A549 (cell line): ENCODE measurements at regions not wholly inside any gene's neighbourhood (a gene's known extent, or its start where the extent isn't known, plus 50 kb on each side); places are given as distances from the start of the nearest gene placed in this dataset.

Source experiments
- ATAC-seq, 2 experiments: fragments of 200-7000 bp in 1 of 2; fragments of >200 bp in 1 of 2; cut with Nextera tagmentation in 1 of 2; cut with Tn5 transposase in 1 of 2; 3 replicates each; pipeline versions ENCODE4 v1.8.0 to v1.9.1; 2018 to 2020; ENCODE audit warnings: mild to moderate bottlenecking in 1 of 2, moderate library complexity in 1 of 2
- CTCF ChIA-PET: fragments of 300-600 bp; sonication (Branson Sonifier 250); formaldehyde crosslinking; extraction: SDS; loops from one replicate; lab custom pipeline; 2021; ENCODE audit warnings: antibody characterized with exemption, inconsistent platforms; lab: Yijun Ruan, JAX
- POLR2A ChIA-PET: fragments of 350-600 bp; formaldehyde crosslinking; extraction: SDS; loops from one replicate; lab custom pipeline; 2021; ENCODE audit warnings: antibody characterized with exemption, inconsistent platforms; lab: Yijun Ruan, JAX
- DNase-seq, 2 experiments: peaks; one replicate each; pipeline versions ENCODE4 v3.0.0 to v3.0.0-alpha.2; 2011 to 2016; ENCODE audit warnings: low read depth in 1 of 2, low spot score in 1 of 2
- FAIRE-seq: peaks from 2 replicates; lab custom pipeline; 2011; peaks lifted over from hg19 to GRCh38; lab: Jason Lieb, UNC
- H3K27ac ChIP-seq, 2 experiments: fragments of >200 bp; sonication (Bioruptor Twin); formaldehyde crosslinking; 3 replicates each; pipeline ENCODE4 v1.5.1; 2016 to 2017
- H3K4me1 ChIP-seq: fragments of >200 bp; sonication (Bioruptor Twin); formaldehyde crosslinking; 3 replicates; pipeline ENCODE4 v1.6.1; 2016
- H3K4me2 ChIP-seq: fragments of >200 bp; sonication (Bioruptor Twin); formaldehyde crosslinking; 3 replicates; pipeline ENCODE4 v1.6.1; 2016
- H3K4me3 ChIP-seq: fragments of >200 bp; sonication (Bioruptor Twin); formaldehyde crosslinking; 3 replicates; pipeline ENCODE4 v1.5.1; 2016
- H3K9me3 ChIP-seq: fragments of >200 bp; sonication (Bioruptor Twin); formaldehyde crosslinking; 3 replicates; pipeline ENCODE4 v1.6.1; 2016
- BHLHE40 ChIP-seq: IDR thresholded peaks from 2 replicates; pipeline ENCODE4 v1.6.1; 2012; ENCODE audit warnings: low read depth, low read length, inconsistent platforms
- CBX2 ChIP-seq: fragments of 200-600 bp; sonication (generic); IDR thresholded peaks from 2 replicates; pipeline ENCODE4 v1.6.1; 2016; ENCODE audit warnings: low read depth, mild to moderate bottlenecking, borderline replicate concordance
- CBX8 ChIP-seq: fragments of 200-600 bp; sonication (generic); IDR thresholded peaks from 2 replicates; pipeline ENCODE4 v1.6.1; 2016
- CEBPB ChIP-seq, 2 experiments: fragments of >200 bp in 1 of 2; sonication (Bioruptor Twin) in 1 of 2; formaldehyde crosslinking in 1 of 2; IDR thresholded peaks; 2 replicates each; pipeline ENCODE4 v1.6.1; 2012 to 2016
- CHD4 ChIP-seq: fragments of 200-600 bp; sonication (generic); IDR thresholded peaks from 2 replicates; pipeline ENCODE4 v1.6.1; 2016; ENCODE audit warnings: antibody characterized with exemption, mild to moderate bottlenecking, borderline replicate concordance
- EHF ChIP-seq: fragments of 250-450 bp; sonication (Bioruptor Pico); IDR thresholded peaks from 2 replicates; pipeline ENCODE4 v1.5.0; 2020; ENCODE audit warnings: mild to moderate bottlenecking
- EHMT2 ChIP-seq: fragments of 200-600 bp; sonication (generic); IDR thresholded peaks from 2 replicates; pipeline ENCODE4 v1.6.1; 2016; ENCODE audit warnings: antibody characterized with exemption, low read depth, mild to moderate bottlenecking, moderate library complexity
- FOXS1 ChIP-seq: fragments of 250-450 bp; sonication (Bioruptor Pico); IDR thresholded peaks from 2 replicates; pipeline ENCODE4 v1.5.0; 2020; ENCODE audit warnings: mild to moderate bottlenecking, moderate library complexity
- JUN ChIP-seq, 2 experiments: fragments of >200 bp; sonication (Bioruptor Twin); formaldehyde crosslinking; IDR thresholded peaks; 2 replicates in 1 of 2; 3 replicates in 1 of 2; pipeline ENCODE4 v1.6.1; 2016 to 2017
- JUNB ChIP-seq: fragments of >200 bp; sonication (Bioruptor Twin); formaldehyde crosslinking; IDR thresholded peaks from 2 replicates; pipeline ENCODE4 v1.6.1; 2016
- KDM1A ChIP-seq: fragments of 200-600 bp; sonication (generic); IDR thresholded peaks from 2 replicates; pipeline ENCODE4 v1.6.1; 2016; ENCODE audit warnings: low read depth, mild to moderate bottlenecking
- KDM5A ChIP-seq: fragments of 200-600 bp; sonication (generic); IDR thresholded peaks from 2 replicates; pipeline ENCODE4 v1.6.1; 2016; ENCODE audit warnings: antibody characterized with exemption, mild to moderate bottlenecking
- POLR2AphosphoS2 ChIP-seq: conservative IDR thresholded peaks from 2 replicates; pipeline ENCODE4 v1.6.1; 2012; ENCODE audit warnings: low read length, improper control_type of control experiment, inconsistent platforms
- RARB ChIP-seq: fragments of 250-450 bp; sonication (Bioruptor Pico); IDR thresholded peaks from 2 replicates; pipeline ENCODE4 v1.8.0; 2021; ENCODE audit warnings: mild to moderate bottlenecking, moderate library complexity
- RFX5 ChIP-seq: fragments of 450-650 bp; IDR thresholded peaks from 2 replicates; pipeline ENCODE4 v1.7.1; 2014; ENCODE audit warnings: antibody characterized with exemption, mild to moderate bottlenecking, moderate library complexity
- SMC3 ChIP-seq: fragments of >200 bp; sonication (Bioruptor Twin); formaldehyde crosslinking; IDR thresholded peaks from 3 replicates; pipeline ENCODE4 v1.6.1; 2018; ENCODE audit warnings: inconsistent platforms
- TFCP2L1 ChIP-seq: fragments of 250-450 bp; sonication (Bioruptor Pico); IDR thresholded peaks from 2 replicates; pipeline ENCODE4 v1.5.0; 2021; ENCODE audit warnings: mild to moderate bottlenecking
- TP53 ChIP-seq: fragments of 250-450 bp; sonication (Bioruptor Pico); IDR thresholded peaks from 2 replicates; pipeline ENCODE4 v1.5.0; 2021; ENCODE audit warnings: mild to moderate bottlenecking, moderate library complexity
- ZFP36 ChIP-seq: fragments of 450-650 bp; IDR thresholded peaks from 2 replicates; pipeline ENCODE4 v1.6.1; 2014; ENCODE audit warnings: borderline replicate concordance; ENCODE audit not compliant: partially characterized antibody
- ZSCAN20 ChIP-seq: fragments of 250-450 bp; sonication (Bioruptor Pico); IDR thresholded peaks from 2 replicates; pipeline ENCODE4 v1.8.0; 2022; ENCODE audit warnings: mild to moderate bottlenecking, moderate library complexity
- WGBS: methylation state at CpG from one replicate; pipeline ENCODE4 v1.1.6; 2017; ENCODE audit errors: missing lambda C conversion rate; 5-methylcytosine and 5-hydroxymethylcytosine counted together
- TF ChIP-seq, protein P1 (sequence below): fragments of 250-450 bp; sonication (Bioruptor Pico); IDR thresholded peaks from 2 replicates; pipeline ENCODE4 v1.5.0; 2020; ENCODE audit warnings: low read depth, mild to moderate bottlenecking, moderate library complexity
- TF ChIP-seq, protein P2 (sequence below): fragments of 200-600 bp; sonication (generic); IDR thresholded peaks from 2 replicates; pipeline ENCODE4 v1.6.1; 2016; ENCODE audit warnings: antibody characterized with exemption, mild to moderate bottlenecking, moderate library complexity
- TF ChIP-seq, protein P3 (sequence below): IDR thresholded peaks from 2 replicates; pipeline ENCODE4 v1.6.1; 2012
- TF ChIP-seq, protein P4 (sequence below): fragments of >200 bp; sonication (Bioruptor Twin); formaldehyde crosslinking; IDR thresholded peaks from 3 replicates; pipeline ENCODE4 v1.5.1; 2016
- TF ChIP-seq, protein P5 (sequence below): fragments of >200 bp; sonication (Bioruptor Twin); formaldehyde crosslinking; IDR thresholded peaks from 3 replicates; pipeline ENCODE4 v1.6.1; 2016
- TF ChIP-seq, protein P6 (sequence below): fragments of 150-350 bp; IDR thresholded peaks from 2 replicates; pipeline ENCODE4 v1.6.1; 2014; ENCODE audit warnings: low read depth, mild to moderate bottlenecking, low read length

DNA sequence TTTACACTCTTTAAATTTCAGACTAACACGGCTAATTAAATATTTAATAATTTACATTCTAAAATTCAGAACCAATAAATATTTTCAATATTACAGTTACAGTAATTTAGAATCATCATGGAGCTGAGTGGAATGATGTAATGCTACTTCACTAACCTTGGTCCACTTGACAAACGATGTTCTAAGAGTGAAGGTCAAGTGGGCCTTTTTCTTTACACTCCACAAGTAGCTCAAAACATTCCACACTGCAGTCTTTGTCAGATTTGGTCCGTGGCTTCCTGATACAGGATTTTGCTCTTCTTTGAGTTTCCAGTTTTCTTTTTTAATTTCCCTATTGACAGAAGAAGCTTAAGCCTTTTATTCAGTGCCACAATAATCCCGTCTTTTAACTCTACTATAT lies 164.6 kb upstream of the NRIP1 start:
- ATAC-seq (no peak), FAIRE-seq (no peak), DNase-seq (no peak)
- H3K4me2 ChIP-seq, result no peak overlapping the region
- TF ChIP-seq, protein P1, sequence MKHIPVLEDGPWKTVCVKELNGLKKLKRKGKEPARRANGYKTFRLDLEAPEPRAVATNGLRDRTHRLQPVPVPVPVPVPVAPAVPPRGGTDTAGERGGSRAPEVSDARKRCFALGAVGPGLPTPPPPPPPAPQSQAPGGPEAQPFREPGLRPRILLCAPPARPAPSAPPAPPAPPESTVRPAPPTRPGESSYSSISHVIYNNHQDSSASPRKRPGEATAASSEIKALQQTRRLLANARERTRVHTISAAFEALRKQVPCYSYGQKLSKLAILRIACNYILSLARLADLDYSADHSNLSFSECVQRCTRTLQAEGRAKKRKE (CRISPR knock-in tag), result no peak
- TF ChIP-seq BHLHE40 (no peak), CEBPB (IDR thresholded peaks at IDR 0.05) (no peak), ZSCAN20 (no peak), RFX5 (no peak), JUNB (no peak), EHMT2 (no peak), FOXS1 (no peak), KDM1A (no peak), CBX2 (no peak), RARB (CRISPR knock-in tag) (no peak), EHF (CRISPR knock-in tag) (no peak), CHD4 (no peak), CBX8 (no peak), TP53 (CRISPR knock-in tag) (no peak), SMC3 (no peak)
- TF ChIP-seq, protein P2, sequence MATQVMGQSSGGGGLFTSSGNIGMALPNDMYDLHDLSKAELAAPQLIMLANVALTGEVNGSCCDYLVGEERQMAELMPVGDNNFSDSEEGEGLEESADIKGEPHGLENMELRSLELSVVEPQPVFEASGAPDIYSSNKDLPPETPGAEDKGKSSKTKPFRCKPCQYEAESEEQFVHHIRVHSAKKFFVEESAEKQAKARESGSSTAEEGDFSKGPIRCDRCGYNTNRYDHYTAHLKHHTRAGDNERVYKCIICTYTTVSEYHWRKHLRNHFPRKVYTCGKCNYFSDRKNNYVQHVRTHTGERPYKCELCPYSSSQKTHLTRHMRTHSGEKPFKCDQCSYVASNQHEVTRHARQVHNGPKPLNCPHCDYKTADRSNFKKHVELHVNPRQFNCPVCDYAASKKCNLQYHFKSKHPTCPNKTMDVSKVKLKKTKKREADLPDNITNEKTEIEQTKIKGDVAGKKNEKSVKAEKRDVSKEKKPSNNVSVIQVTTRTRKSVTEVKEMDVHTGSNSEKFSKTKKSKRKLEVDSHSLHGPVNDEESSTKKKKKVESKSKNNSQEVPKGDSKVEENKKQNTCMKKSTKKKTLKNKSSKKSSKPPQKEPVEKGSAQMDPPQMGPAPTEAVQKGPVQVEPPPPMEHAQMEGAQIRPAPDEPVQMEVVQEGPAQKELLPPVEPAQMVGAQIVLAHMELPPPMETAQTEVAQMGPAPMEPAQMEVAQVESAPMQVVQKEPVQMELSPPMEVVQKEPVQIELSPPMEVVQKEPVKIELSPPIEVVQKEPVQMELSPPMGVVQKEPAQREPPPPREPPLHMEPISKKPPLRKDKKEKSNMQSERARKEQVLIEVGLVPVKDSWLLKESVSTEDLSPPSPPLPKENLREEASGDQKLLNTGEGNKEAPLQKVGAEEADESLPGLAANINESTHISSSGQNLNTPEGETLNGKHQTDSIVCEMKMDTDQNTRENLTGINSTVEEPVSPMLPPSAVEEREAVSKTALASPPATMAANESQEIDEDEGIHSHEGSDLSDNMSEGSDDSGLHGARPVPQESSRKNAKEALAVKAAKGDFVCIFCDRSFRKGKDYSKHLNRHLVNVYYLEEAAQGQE, result no peak
- TF ChIP-seq, protein P3, sequence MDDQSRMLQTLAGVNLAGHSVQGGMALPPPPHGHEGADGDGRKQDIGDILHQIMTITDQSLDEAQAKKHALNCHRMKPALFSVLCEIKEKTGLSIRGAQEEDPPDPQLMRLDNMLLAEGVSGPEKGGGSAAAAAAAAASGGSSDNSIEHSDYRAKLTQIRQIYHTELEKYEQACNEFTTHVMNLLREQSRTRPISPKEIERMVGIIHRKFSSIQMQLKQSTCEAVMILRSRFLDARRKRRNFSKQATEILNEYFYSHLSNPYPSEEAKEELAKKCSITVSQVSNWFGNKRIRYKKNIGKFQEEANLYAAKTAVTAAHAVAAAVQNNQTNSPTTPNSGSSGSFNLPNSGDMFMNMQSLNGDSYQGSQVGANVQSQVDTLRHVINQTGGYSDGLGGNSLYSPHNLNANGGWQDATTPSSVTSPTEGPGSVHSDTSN, result no peak
- TF ChIP-seq, protein P4, sequence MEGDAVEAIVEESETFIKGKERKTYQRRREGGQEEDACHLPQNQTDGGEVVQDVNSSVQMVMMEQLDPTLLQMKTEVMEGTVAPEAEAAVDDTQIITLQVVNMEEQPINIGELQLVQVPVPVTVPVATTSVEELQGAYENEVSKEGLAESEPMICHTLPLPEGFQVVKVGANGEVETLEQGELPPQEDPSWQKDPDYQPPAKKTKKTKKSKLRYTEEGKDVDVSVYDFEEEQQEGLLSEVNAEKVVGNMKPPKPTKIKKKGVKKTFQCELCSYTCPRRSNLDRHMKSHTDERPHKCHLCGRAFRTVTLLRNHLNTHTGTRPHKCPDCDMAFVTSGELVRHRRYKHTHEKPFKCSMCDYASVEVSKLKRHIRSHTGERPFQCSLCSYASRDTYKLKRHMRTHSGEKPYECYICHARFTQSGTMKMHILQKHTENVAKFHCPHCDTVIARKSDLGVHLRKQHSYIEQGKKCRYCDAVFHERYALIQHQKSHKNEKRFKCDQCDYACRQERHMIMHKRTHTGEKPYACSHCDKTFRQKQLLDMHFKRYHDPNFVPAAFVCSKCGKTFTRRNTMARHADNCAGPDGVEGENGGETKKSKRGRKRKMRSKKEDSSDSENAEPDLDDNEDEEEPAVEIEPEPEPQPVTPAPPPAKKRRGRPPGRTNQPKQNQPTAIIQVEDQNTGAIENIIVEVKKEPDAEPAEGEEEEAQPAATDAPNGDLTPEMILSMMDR, result no peak
- 82% methylated on average over 4 of the region's 4 CpGs for WGBS
- ChIA-PET CTCF (no interaction called here), POLR2A (no interaction called here)
- peaks cover 9% of the 10 kb centered on the region for H3K4me1 ChIP-seq
- no peak overlapping the region for H3K27ac ChIP-seq
- no peak overlapping the region for H3K4me3 ChIP-seq
- H3K9me3 ChIP-seq, result no peaks in the 10 kb centered on the region

DNA sequence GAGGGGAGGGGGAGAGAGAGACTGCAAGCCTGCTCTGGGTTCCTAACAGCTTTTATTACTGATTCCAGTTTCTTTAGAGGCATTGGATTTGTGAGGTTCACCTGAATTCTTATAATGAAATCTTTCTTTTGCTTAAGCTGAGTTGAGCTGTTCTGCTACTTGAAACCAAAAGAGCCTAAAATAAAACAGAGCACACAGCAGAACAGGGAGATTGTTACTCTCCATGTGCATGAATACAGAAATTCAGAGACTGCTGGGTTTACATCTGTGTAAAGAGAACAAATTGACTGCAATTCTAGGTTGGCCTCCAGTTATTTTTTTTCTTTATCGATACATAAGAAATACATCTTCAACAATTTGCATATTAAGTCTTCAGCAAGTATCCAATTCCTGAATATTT lies 168.8 kb upstream of the NRIP1 start:
- TF ChIP-seq TP53 (CRISPR knock-in tag), result no peak
- TF ChIP-seq, protein P5, sequence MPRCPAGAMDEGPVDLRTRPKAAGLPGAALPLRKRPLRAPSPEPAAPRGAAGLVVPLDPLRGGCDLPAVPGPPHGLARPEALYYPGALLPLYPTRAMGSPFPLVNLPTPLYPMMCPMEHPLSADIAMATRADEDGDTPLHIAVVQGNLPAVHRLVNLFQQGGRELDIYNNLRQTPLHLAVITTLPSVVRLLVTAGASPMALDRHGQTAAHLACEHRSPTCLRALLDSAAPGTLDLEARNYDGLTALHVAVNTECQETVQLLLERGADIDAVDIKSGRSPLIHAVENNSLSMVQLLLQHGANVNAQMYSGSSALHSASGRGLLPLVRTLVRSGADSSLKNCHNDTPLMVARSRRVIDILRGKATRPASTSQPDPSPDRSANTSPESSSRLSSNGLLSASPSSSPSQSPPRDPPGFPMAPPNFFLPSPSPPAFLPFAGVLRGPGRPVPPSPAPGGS, result no peak
- TF ChIP-seq ZFP36, result no peak
- TF ChIP-seq JUN (IDR thresholded peaks at IDR 0.05), result no peak
- TF ChIP-seq, protein P6, sequence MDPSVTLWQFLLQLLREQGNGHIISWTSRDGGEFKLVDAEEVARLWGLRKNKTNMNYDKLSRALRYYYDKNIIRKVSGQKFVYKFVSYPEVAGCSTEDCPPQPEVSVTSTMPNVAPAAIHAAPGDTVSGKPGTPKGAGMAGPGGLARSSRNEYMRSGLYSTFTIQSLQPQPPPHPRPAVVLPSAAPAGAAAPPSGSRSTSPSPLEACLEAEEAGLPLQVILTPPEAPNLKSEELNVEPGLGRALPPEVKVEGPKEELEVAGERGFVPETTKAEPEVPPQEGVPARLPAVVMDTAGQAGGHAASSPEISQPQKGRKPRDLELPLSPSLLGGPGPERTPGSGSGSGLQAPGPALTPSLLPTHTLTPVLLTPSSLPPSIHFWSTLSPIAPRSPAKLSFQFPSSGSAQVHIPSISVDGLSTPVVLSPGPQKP, result no peak
- TF ChIP-seq POLR2AphosphoS2, result no peak
- TF ChIP-seq EHMT2, result no peak
- no peak for TF ChIP-seq TFCP2L1 (CRISPR knock-in tag)
- no peak for TF ChIP-seq KDM5A
- TF ChIP-seq, protein P4, result no peak
- Histone ChIP-seq H3K9me3 (no peaks in the 10 kb centered on the region), H3K4me2 (no peak overlapping the region), H3K27ac (no peak overlapping the region), H3K4me3 (no peak overlapping the region), H3K4me1 (no peaks in the 10 kb centered on the region)
- WGBS, result 97% methylated on average over 1 of the region's 1 CpG
- ATAC-seq (no peak), DNase-seq (no peak), FAIRE-seq (no peak)
- ChIA-PET CTCF (interaction anchor here (1.0 kb wide), 1 partner anchor 10 kb away, joined by 3 read pairs; no protein-coding TSS in a partner anchor), POLR2A (no interaction called here)
